GM23338 (cell line): ENCODE measurements at regions not wholly inside any gene's neighbourhood (a gene's known extent, or its start where the extent isn't known, plus 50 kb on each side); places are given as distances from the start of the nearest gene placed in this dataset.

Experiments
- CREB1 ChIP-seq: fragments of 250-450 bp; sonication (Bioruptor Pico); IDR thresholded peaks from 2 replicates; pipeline ENCODE4 v1.5.0; 2020; ENCODE audit warnings: low read depth, mild to moderate bottlenecking, moderate library complexity
- CTCF ChIP-seq, 2 experiments: fragments of 200-600 bp in 1 of 2; sonication (generic) in 1 of 2; conservative IDR thresholded peaks; 2 replicates each; pipeline versions ENCODE4 v1.5.1 to v1.6.1; 2016 to 2017; ENCODE audit warnings: antibody characterized with exemption in 2 of 2, low read depth in 2 of 2, mild to moderate bottlenecking in 2 of 2, moderate library complexity in 1 of 2
- ETS1 ChIP-seq: IDR thresholded peaks from 2 replicates; pipeline ENCODE4 v1.6.1; 2016; ENCODE audit warnings: antibody characterized with exemption
- EZH2 ChIP-seq: fragments of 200-600 bp; sonication (generic); IDR thresholded peaks from one replicate; pipeline ENCODE4 v1.8.0; 2017; ENCODE audit warnings: antibody characterized with exemption, mild to moderate bottlenecking, low read depth; ENCODE audit not compliant: unreplicated experiment
- EZH2phosphoT487 ChIP-seq: fragments of 200-600 bp; sonication (generic); IDR thresholded peaks from one replicate; pipeline ENCODE4 v1.8.1; 2018; ENCODE audit warnings: antibody characterized with exemption; ENCODE audit not compliant: unreplicated experiment
- JUNB ChIP-seq: IDR thresholded peaks from one replicate; pipeline ENCODE4 v1.6.1; 2016; ENCODE audit warnings: antibody characterized with exemption; ENCODE audit not compliant: unreplicated experiment
- NANOG ChIP-seq: IDR thresholded peaks from 2 replicates; pipeline ENCODE4 v1.6.1; 2016; ENCODE audit warnings: antibody characterized with exemption, borderline replicate concordance
- POLR2AphosphoS5 ChIP-seq: IDR thresholded peaks from 2 replicates; pipeline ENCODE4 v1.6.1; 2016; ENCODE audit warnings: antibody characterized with exemption, low read depth
- REST ChIP-seq: IDR thresholded peaks from one replicate; pipeline ENCODE4 v1.6.1; 2018; ENCODE audit warnings: antibody characterized with exemption; ENCODE audit not compliant: unreplicated experiment
- STAT1 ChIP-seq: IDR thresholded peaks from one replicate; pipeline ENCODE4 v1.6.1; 2016; ENCODE audit warnings: antibody characterized with exemption; ENCODE audit not compliant: unreplicated experiment
- ZNF114 ChIP-seq: fragments of 250-450 bp; sonication (Bioruptor Pico); IDR thresholded peaks from 2 replicates; pipeline ENCODE4 v1.5.0; 2020; ENCODE audit warnings: mild to moderate bottlenecking, moderate library complexity
- ZNF331 ChIP-seq: fragments of 250-450 bp; sonication (Bioruptor Pico); IDR thresholded peaks from 2 replicates; pipeline ENCODE4 v1.5.0; 2020; ENCODE audit warnings: low read depth, mild to moderate bottlenecking, moderate library complexity
- ZNF462 ChIP-seq: fragments of 250-450 bp; sonication (Bioruptor Pico); IDR thresholded peaks from 2 replicates; pipeline ENCODE4 v1.5.0; 2020; ENCODE audit warnings: mild to moderate bottlenecking, moderate library complexity

GRCh38 chr6:22087960-22088706 is 208.7 kb downstream of the PRL start:
- TF ChIP-seq CTCF (conservative IDR thresholded peaks at IDR 0.05; ENCODE audit: low read depth in 2 of 2) (no peak), EZH2 (no peak), POLR2AphosphoS5 (no peak), ETS1 (no peak), JUNB (no peak), EZH2phosphoT487 (no peak), REST (no peak), CREB1 (CRISPR knock-in tag) (no peak), STAT1 (no peak), NANOG (no peak), ZNF331 (CRISPR knock-in tag) (no peak), ZNF114 (CRISPR knock-in tag) (no peak), ZNF462 (CRISPR knock-in tag) (no peak)
